ENCODE measurements at regions not wholly inside any gene's neighbourhood (a gene's known extent, or its start where the extent isn't known, plus 50 kb on each side); places are given as distances from the start of the nearest gene placed in this dataset.

DNA sequence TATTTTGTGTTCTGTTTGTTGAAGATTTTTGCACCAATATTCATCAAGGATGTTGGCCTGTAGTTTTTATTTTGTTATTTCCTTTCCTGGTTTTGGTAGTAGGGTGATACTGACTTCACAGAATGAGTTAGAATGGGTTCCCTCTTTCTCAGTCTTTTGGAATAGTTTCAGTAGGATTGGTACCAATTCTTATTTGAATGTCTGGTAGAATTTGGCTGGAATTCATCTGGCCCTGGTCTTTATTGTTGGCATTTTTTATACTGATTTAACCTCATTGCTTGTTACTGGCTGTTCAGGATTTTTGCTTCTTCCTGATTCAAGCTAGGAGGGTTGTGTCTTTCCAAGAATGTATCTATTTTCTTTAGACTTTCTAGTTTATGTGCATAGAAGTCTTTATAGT, 263.7 kb downstream of the SOX11 start:
- DNase-seq (ENCODE audit: low spot score) = no peak

DNA sequence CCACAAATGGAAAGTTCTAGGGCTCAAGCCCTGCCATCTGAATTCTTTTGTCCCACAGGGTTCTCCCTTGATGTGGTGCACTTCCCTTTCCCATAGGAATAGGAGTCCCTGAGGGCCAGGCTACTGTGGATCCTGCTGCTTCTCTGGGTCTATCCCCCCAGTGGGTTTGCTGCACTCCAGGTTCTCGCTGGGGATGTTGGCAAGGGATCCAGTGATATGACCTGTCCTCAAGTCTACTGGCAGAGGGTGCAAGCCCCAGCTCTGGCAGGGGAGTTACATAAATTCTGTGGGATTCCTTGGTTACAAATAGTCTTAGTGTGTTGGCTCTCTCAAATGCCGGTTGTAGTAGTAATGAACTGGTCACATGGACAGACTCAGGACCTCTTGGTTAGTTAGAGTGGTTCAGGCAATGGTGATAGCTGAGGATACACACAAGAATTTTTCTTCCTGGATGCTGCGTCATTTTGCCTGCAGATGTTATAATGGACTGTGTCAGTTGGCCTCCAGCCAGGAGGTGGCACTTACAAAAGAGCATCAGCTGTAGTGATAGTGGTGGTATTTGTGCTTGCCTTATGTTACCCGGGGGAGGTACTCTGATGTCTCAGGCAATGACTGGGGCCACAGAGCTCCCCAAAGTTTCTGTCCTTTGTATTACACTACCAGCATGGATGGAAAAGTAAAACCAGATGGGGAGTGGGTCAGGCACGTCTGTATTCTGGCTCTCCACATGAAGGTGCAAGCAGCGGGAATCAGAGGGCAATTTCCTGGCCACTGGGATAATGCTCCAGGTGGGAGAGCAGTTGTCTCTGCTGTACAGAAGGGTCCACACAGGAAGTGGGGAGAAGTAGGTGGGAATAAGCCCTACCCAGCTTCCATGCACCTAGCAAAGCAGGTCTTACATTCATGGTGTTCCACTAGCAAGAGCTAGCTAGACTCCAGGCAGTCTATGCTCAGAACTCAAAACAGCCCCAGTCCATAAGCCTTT, 267.9 kb downstream of the SOX11 start:
- no peak for DNase-seq (ENCODE audit: low spot score)

DNA sequence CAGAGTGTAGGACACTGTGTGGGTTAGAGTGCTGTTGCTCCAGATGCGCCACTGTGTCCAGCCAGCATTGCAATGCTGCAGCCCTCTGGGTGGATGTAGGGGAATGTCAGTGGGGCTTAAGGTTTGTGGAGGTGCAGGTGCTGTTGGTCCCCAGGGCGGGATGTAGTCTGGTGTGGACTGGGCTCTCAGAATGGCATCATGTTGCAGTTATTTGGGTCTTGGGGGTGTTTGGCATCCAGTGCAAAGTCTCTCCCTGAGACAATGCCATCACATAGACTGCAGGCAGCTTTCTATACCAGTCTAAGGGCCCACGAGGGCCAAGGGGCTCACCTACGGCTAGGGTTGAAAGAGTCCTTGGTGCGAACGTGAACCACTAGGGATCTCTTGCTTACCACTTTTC, 275.3 kb downstream of the SOX11 start:
- DNase-seq (ENCODE audit: low spot score) = no peak

DNA sequence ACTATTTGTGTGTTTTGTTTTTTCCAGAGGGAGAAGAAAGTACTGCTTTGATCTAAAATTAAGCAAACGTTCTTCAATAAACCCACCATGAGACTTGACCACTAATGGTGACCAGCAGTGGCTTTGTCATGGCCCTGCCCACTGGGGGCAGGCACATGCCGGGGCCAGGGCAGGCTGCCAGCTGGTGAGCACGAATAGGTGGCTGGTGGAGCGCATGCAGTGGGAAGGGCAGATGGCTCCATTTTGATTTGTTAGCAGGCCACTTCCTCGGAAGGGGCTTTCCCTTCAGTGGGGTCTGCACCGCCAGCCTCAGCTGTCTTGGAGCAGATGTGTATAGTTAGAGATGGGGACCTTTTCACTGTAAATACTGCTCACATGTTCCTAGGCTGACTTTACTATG, 277.1 kb downstream of the SOX11 start:
- no peak for DNase-seq (ENCODE audit: low spot score)

DNA sequence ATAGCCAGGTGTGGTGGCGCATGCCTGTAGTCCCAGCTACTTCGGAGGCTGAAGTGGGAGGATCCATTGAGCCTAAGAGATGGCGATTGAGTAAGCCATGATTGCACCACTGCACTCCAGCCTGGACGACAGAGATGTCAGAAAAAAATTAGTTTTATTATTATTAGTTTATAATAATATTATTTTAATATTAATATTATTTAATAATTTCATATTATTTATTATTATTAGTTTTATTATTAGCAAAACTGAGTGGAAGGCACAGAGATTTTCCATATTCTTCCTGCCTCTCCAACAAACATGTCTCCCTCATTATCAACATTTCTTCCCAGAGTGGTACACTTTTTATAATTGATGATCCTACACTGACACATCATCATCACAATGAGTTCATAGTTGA, 278.2 kb downstream of the SOX11 start:
- no peak for DNase-seq (ENCODE audit: low spot score)

DNA sequence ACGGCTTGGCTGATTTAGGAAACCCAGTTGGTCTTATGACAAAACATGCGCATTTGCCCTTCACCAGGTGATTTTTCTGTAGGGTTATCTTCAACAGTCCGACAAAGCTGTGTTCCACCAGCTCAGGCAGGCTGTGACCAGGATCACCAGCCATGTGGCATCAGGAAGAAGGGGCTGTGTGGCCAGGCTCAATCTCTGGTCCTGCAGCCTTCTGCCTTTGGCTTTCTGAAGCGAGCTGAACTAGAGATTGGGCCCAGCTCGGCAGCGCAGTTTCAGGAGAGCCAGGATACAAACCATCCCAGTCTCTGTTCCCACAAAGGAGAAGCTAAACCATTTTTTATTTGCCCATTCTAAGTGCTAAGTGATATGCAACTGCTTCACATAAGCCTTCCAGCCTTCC, 282.3 kb downstream of the SOX11 start:
- no peak for DNase-seq (ENCODE audit: low spot score)

DNA sequence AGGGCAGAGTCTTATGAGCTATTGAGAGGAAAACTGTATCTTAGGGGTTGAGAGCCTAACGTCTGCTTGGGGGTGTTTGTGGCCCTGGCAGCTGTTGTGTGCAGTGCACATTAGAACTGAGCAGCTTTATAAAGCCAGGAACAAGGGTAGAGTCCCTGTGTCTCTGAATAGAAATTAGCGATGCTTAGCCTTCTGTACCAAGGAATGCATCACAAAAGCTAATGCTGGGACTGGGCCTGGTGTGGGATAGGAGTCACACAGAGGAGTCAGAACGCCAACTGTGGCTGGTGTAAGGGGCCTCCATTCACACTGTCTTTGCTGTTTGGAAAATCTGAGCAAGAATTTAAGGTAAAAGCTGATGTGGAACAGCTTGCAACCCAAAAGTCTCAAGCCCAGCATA, 283.2 kb downstream of the SOX11 start:
- no peak for DNase-seq (ENCODE audit: low spot score)

DNA sequence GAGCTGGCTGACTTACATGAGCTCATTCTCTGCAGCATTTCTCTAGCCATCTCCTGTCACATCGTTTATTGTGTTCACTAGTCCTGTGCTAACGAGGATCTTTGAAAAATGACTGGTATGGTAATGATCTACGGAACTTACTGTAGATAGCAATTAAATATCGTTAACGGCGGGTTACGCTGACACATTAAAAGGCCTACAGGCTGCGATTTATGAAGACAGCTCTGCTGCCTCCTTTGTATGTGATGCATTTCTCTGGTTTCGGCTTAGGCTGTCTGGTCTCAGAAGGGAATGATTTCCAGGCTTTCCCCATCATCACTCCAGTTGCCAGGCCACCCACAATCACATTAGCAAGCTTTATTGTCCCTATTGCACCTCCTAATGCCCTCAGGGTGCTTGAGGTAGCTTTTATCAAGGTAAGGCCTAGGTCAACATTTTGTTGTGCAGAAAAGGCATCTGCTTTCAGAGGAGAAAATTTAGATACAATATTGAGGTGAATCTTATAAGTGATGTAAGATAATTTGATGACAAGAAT, 284.4 kb downstream of the SOX11 start:
- DNase-seq (ENCODE audit: low spot score) = no peak

DNA sequence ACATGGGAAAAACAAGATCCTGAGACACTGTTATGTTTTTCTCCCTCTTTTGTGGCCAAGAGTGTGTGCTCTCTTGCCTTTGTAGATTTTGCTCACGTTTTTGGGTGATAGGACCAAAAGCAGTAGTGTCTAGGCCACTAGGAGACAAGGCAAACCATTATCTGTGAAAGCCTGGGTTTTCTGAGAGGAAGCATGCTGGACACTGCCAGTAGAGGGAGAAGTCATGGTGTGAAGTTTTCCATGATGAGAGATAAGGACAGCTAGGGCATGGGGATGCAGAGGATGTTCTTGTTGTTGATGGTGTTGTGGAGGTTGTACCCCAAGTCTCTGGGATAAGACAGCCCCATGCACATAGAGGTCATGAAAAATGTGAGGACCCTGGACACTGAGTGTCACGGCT, 285.3 kb downstream of the SOX11 start:
- no peak for DNase-seq (ENCODE audit: low spot score)

DNA sequence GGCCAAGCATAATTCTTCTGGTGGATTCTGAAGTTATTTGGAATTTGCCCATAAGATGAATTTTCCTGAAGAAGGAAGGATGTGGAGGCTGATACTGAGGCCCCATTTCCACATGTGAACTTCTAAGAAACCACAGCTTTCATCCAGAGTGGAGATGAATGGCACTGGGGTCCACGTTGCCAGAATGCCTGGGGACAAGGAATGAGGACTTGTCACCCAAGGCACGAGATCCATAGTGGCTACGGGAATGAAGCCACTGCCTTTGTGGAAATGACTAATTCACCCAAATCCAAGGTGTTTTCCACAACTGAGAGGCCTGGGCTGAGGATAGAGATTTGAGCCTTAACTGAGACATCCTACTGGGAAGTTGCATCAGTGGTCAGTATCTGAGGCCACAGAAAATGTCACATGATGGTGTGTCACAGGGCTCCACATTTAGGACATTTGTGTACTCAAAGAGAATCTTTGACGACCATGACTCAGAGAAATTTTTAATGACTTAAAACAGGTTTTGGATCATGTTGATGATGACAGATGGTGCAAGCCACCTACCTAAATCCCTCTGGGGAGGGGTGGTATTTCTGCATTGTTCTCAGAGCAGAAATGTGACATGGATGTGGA, 286.1 kb downstream of the SOX11 start:
- peak; percentile 17 for DNase-seq (ENCODE audit: low spot score)

DNA sequence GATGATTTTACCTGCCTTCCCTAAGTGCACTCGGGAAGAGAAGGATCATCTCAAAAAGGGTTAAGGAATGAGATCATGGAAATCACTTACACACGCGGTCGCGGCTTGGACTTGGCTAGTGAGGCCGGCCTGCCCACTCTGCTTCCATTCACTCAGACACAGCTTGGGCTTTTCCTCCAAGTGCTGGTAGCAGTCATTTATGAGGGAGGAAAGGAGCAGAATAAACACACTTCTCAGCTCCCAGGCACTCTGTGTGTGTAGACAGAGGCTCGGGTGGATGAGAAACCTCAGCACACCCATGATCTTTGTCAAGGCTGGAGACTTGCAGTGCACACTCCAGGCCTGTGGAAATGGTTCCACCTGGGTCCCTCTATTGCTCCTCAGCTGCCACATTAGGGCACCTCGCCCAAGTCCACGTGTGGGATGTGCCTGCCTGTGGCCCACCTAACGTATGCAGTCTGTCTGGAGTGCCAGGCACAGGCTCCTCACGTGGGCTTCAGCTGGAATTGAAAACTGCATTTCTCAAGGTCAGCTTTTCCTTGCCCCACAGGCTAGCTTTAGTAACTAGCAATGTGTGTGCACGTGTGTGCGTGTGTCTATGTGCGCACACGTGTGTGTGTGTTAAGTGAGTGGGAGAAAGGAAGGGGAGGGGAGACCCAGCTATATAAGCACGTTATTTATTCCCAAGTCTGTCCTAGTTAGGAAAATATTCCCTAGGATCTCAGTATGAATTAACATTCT, 288.4 kb downstream of the SOX11 start:
- peak; percentile 1 for DNase-seq (ENCODE audit: low spot score)

DNA sequence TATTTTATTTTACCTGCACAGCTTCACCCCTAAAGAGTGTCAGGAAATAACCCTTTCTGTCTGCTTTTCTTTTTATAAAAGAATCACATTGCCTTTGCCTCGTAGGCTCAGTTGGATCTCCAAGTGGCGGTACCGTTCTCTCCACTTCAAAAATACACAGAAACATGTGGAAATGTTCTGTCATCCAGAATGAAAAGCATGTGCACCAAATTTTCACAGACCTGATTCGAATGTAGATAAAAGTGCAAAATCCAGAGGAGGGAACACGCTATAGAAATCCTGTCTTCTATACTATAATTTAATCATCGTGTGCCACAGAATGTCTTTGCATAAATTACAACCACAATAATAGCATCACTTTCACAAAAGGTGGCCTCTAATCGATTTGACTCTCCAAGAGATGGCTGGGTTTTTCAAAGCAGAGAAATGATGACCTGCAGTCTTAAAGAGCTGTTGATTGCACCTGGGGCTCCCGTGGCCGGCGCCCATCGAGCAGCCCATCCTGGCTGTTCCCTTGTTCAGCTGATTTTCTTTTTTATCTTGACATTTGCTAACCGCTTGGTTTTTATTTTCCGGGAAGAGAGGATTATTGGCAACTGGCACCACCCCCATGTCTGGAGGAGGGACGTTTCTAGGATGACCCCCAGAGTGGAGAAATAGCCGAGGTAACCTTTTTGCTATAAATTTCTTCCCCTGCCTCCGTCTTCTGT, 290.2 kb downstream of the SOX11 start:
- no peak for DNase-seq (ENCODE audit: low spot score)

DNA sequence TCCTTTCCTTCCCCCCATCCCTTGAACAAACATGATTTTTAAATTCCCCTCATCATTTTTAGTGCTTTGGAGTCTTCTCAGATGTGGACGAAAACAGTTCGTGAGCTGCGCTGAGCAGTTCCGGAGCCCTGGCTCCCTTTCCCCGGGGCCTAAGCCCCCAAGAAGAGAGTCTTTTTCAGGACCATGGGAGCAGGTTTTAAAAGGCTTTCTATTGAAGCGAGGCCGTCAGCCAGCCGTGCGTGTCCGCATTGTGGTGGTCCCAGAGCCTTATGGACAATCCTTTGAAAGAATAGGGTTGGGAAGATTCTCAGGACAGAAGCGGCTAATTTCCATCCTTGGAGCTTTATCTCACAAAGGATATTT, 290.7 kb downstream of the SOX11 start:
- no peak for DNase-seq (ENCODE audit: low spot score)

DNA sequence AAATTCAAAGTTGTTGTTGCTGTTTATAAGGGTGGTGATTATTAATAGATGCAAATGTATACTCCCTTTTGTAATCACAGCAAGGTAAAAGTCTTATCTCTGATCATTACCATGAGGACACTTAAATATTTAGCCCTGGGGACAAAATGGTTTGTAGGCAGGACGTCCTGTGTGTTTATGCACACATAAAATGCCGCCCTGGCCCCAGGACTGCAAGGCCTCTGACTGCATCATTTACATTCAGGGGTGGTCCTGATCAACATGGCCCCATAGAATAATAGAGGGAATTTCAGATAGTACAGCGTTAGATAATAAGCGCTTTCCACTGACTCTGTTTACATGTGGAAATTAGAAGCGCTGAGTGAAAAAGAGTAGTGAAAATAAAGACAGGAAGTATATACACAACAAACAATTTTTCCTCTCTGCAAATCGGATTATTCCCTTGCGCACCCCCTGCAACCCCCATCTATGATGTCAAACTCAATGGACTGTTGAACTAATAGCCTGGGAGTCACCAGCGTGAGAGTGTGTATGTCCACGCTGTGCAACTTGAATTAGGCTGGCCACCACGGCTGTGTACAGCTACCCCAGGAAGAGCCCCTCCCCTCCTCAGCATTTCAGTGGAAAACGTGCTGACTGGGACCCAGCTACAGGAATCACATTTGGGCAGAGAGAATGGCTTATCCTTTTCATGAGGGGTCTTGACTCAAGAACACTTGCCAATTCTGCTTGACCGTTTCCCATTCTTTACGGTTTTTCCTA, 291.5 kb downstream of the SOX11 start:
- DNase-seq (ENCODE audit: low spot score) = no peak

DNA sequence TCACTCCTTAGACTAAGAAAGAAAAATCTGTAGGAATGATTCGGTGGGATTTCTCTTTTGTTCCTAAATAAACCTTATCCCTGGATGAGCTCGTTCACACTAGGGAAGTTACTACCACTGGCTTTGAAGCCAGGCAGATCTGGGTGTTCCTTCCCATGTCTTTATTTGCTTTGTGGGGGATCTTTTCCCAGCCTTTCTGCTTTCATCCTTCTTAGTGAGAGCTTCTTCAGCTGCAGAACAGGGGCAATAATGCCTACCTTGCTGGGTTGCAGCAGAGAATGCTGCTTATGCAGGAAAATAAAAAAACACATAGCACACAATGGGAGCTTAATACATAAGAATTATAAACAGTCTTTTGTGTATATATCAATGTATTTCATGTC, 292.1 kb downstream of the SOX11 start:
- no peak for DNase-seq (ENCODE audit: low spot score)

DNA sequence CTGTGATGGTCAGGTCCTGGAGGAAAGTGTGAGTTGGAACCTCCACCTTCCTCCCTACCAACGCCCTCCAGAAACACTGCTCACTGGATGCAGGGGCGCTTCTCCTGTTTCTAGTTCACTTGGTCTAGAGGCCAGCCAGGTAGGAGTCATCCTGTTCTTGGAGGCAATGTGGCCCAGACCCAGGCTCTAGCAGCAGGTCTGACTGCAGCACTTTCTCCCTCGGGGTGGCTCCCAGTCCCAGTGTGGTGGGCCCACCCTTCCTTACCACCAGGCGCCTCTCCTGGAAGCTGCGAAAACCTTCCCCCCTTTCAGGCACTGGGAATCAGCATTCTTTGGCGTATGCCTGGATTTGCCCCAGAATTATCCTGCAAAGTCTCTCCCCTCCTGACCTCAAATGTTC, 292.8 kb downstream of the SOX11 start:
- DNase-seq (ENCODE audit: low spot score) = no peak

DNA sequence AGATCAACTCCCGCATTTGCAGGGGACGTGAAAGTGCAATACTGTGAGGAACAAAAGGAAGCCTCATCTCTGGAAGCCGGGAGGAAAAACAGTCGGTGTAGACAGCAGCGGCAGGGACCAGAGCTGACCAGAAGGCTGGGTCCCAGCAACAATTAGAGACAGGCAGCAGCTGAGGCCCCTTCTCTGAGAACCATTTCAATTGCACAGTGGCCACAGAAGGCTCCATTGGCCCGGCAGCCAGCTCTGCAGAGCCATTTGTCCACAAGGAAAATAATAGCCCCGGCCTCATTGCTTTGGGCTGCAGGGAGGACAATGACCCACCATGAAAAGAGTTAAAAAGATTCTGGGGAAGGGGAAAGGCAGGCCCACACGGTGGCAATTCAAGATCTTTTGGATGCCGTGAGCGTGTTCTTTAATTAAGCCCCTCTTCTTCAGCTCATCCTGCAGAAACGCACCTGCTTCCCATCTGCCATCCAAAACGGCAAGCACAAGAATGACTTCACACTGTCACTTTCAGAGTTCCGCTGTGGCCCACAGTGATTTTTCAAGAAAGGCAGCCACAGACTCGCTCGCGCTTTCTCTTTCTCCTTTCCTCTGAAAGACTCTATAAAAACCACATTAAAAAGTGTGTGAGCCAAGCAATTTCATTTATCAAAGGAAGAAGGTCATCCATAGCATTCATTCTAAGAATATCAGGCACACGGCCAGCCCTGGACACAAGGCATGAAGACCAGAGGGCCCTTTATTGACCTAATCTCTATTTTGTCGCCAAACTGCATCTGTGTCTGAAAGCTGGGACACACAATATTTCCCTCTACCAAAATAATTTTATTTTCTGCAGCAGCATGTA, 293.6 kb downstream of the SOX11 start:
- no peak for DNase-seq (ENCODE audit: low spot score)

DNA sequence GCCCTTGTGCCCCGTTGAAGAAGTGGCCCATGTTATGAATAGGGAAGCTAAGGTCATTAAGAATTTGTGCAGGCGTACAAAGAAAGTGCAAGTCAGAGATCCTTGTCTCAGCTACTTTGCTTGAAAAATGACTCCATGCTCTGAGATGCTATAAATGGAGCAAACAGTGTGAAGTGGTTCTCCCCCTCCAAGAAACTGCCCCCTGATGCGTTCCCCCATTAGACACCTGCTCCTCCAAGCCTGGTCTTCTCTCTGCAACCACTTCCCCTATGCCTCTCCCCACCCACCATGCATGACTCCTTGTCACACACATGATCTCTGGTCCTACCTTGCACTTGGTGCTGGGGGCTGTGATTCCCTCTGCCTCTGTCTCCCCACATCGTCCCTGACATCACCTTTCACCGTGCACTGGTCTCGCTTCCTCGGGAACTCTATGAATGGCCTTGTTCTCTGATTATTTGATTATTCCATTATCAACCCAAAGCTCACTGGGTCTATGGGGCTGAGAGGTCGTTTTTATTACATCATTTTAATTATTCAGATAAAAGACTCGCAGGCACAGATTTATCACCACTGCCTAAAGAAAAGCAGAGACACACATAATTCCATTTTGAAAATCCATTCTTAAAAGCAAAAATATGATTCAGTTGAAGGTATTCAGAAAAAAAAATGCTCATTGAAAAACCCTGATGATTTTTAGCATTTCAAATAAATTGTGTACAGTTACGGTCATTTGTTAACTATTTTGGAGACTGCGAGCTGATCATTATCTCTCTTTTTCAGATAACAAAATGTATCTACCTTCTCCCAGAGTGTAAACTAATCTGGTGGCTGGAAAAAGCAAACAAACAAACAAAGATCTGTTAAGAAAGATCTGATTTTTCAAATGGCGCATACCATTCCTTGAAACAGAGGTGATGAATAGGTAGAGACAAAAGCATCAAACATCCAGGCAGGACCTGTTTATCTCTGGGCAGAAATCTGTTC, 294.9 kb downstream of the SOX11 start:
- DNase-seq (ENCODE audit: low spot score) = no peak

DNA sequence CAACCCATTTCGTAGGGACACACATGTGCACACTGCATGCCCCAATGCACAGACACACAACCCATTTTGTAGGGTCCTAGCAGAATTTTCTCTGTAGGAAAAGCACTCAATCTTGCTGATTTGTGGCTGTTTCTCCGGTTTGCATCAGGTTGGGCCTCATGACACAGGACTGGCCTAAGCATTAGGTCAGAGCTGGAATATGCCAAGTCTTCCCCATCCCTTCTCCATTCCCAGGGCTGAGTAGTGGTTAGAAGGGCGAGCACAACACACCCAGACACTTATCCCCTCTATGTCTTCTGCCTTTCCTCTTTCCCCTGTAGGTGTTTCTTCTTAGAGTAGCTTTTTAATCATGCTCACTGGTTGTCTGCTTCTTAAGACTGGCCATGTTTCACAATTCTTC, 295.9 kb downstream of the SOX11 start:
- no peak for DNase-seq (ENCODE audit: low spot score)

Data from kidney tubule cell (primary cell).